Keratinocyte (primary cell): ENCODE measurements at regions not wholly inside any gene's neighbourhood (a gene's known extent, or its start where the extent isn't known, plus 50 kb on each side); places are given as distances from the start of the nearest gene placed in this dataset.

Experiments
- DNase-seq: peaks from one replicate; pipeline ENCODE4 v3.0.0-alpha.2; 2011; ENCODE audit warnings: low read depth, missing footprints, low spot score
- FAIRE-seq: peaks from 2 replicates; lab custom pipeline; 2011; peaks lifted over from hg19 to GRCh38; lab: Jason Lieb, UNC
- H2AFZ ChIP-seq: 2 replicates; pipeline ENCODE4 v1.6.0; 2012; ENCODE audit warnings: low read length, control low read depth, inconsistent platforms; ENCODE audit not compliant: control insufficient read depth
- H3K27ac ChIP-seq: 2 replicates; pipeline ENCODE4 v1.5.1; 2011; ENCODE audit warnings: low read length; ENCODE audit not compliant: control insufficient read depth, insufficient read depth
- H3K27me3 ChIP-seq: 3 replicates; pipeline ENCODE4 v1.6.0; 2011; ENCODE audit warnings: low read length; ENCODE audit not compliant: control insufficient read depth, insufficient read depth; ENCODE audit errors: extremely low read depth
- H3K36me3 ChIP-seq, 2 experiments: 2 replicates in 1 of 2; 3 replicates in 1 of 2; pipeline ENCODE4 v1.5.1; 2011; ENCODE audit warnings: low read length in 2 of 2, mild to moderate bottlenecking in 1 of 2; ENCODE audit not compliant: control insufficient read depth in 2 of 2, insufficient read depth in 2 of 2; ENCODE audit errors: extremely low read depth in 1 of 2
- H3K4me1 ChIP-seq: 3 replicates; pipeline ENCODE4 v1.5.1; 2011; ENCODE audit warnings: low read length; ENCODE audit not compliant: control insufficient read depth, insufficient read depth; ENCODE audit errors: extremely low read depth
- H3K4me2 ChIP-seq: 3 replicates; pipeline ENCODE4 v1.6.0; 2011; ENCODE audit warnings: low read depth, low read length; ENCODE audit not compliant: control insufficient read depth, insufficient read depth; ENCODE audit errors: extremely low read depth
- H3K4me3 ChIP-seq, 3 experiments: fragments of 200-600 bp in 1 of 3; sonication (generic) in 1 of 3; 2 replicates in 2 of 3; 3 replicates in 1 of 3; pipeline ENCODE4 v1.5.1; 2011 to 2016; ENCODE audit warnings: low read length in 3 of 3, mild to moderate bottlenecking in 3 of 3, control low read depth in 2 of 3, inconsistent platforms in 1 of 3, low read depth in 1 of 3, mixed read lengths in 1 of 3, mixed run types in 1 of 3, moderate library complexity in 1 of 3; ENCODE audit not compliant: control insufficient read depth in 2 of 3, insufficient read depth in 2 of 3; ENCODE audit errors: extremely low read depth in 1 of 3
- H3K79me2 ChIP-seq: 2 replicates; pipeline ENCODE4 v1.6.0; 2012; ENCODE audit warnings: low read length; ENCODE audit not compliant: control insufficient read depth, insufficient read depth
- H3K9ac ChIP-seq: 3 replicates; pipeline ENCODE4 v1.6.0; 2011; ENCODE audit warnings: low read length; ENCODE audit not compliant: control insufficient read depth, insufficient read depth; ENCODE audit errors: extremely low read depth
- H3K9me1 ChIP-seq: 3 replicates; pipeline ENCODE4 v1.6.0; 2011; ENCODE audit warnings: low read length; ENCODE audit not compliant: control insufficient read depth, insufficient read depth; ENCODE audit errors: extremely low read depth
- H3K9me3 ChIP-seq: 2 replicates; pipeline ENCODE4 v1.5.1; 2012; ENCODE audit warnings: low read depth, low read length; ENCODE audit not compliant: control insufficient read depth
- H4K20me1 ChIP-seq: 3 replicates; pipeline ENCODE4 v1.6.0; 2011; ENCODE audit warnings: low read length; ENCODE audit not compliant: control insufficient read depth, insufficient read depth; ENCODE audit errors: extremely low read depth
- CTCF ChIP-seq, 3 experiments: IDR thresholded peaks in 1 of 3; conservative IDR thresholded peaks in 1 of 3; optimal IDR thresholded peaks in 1 of 3; 2 replicates in 2 of 3; 3 replicates in 1 of 3; pipeline versions ENCODE3 to v1.5.1; 2011; ENCODE audit warnings: low read length in 3 of 3, mild to moderate bottlenecking in 3 of 3, moderate library complexity in 2 of 3, control low read depth in 1 of 3, inconsistent platforms in 1 of 3; ENCODE audit not compliant: insufficient read depth in 2 of 3; ENCODE audit errors: extremely low read depth in 1 of 3
- EZH2 ChIP-seq: IDR thresholded peaks from one replicate; pipeline ENCODE4 v1.6.1; 2012; ENCODE audit warnings: inconsistent platforms, mild to moderate bottlenecking, low read length, moderate library complexity
- dilution Hi-C: fragments of 300-500 bp; cut with MboI; formaldehyde crosslinking; loops from one replicate; pipeline ENCODE4 v1.7.0; 2020; ENCODE audit warnings: low sequenced_read_pairs; ENCODE audit not compliant: extremely low pct_ligation_motif_present

GRCh38 chr10:113381981-113382509 is 170.8 kb upstream of the HABP2 start:
- no peak overlapping the region for H3K4me2 ChIP-seq
- H3K36me3 ChIP-seq = no peaks in the 10 kb centered on the region
- H3K27me3 ChIP-seq = no peaks in the 10 kb centered on the region
- no peaks in the 10 kb centered on the region for H4K20me1 ChIP-seq
- H3K9ac ChIP-seq = no peak overlapping the region
- no peaks in the 10 kb centered on the region for H3K9me3 ChIP-seq
- no peak overlapping the region for H2AFZ ChIP-seq
- dilution Hi-C loops = no loop called here
- H3K27ac ChIP-seq = no peak overlapping the region
- DNase-seq (no peak), FAIRE-seq (no peak)
- H3K79me2 ChIP-seq = no peaks in the 10 kb centered on the region
- H3K9me1 ChIP-seq = no peaks in the 10 kb centered on the region
- H3K4me3 ChIP-seq = no peak overlapping the region
- TF ChIP-seq EZH2 = no peak
- TF ChIP-seq CTCF (optimal IDR thresholded peaks at IDR 0.05 in 1 of 3, IDR thresholded peaks at IDR 0.05 in 1 of 3, conservative IDR thresholded peaks at IDR 0.05 in 1 of 3; ENCODE audit: extremely low read depth in 1 of 3, insufficient read depth in 2 of 3, low read length in 3 of 3) = no peak
- H3K4me1 ChIP-seq = no peaks in the 10 kb centered on the region

GRCh38 chr10:113382691-113383090 is 170.2 kb upstream of the HABP2 start:
- no peaks in the 10 kb centered on the region for H3K9me1 ChIP-seq
- no peaks in the 10 kb centered on the region for H3K79me2 ChIP-seq
- no peak overlapping the region for H2AFZ ChIP-seq
- no peak overlapping the region for H3K4me3 ChIP-seq
- H3K9me3 ChIP-seq = no peaks in the 10 kb centered on the region
- no peak overlapping the region for H3K27ac ChIP-seq
- TF ChIP-seq EZH2 = no peak
- no peak for TF ChIP-seq CTCF (optimal IDR thresholded peaks at IDR 0.05 in 1 of 3, IDR thresholded peaks at IDR 0.05 in 1 of 3, conservative IDR thresholded peaks at IDR 0.05 in 1 of 3; ENCODE audit: extremely low read depth in 1 of 3, insufficient read depth in 2 of 3, low read length in 3 of 3)
- no peaks in the 10 kb centered on the region for H4K20me1 ChIP-seq
- dilution Hi-C loops = no loop called here
- H3K9ac ChIP-seq = no peak overlapping the region
- H3K4me2 ChIP-seq = no peak overlapping the region
- H3K27me3 ChIP-seq = no peaks in the 10 kb centered on the region
- no peaks in the 10 kb centered on the region for H3K36me3 ChIP-seq
- FAIRE-seq = no peak
- DNase-seq = no peak
- H3K4me1 ChIP-seq = no peaks in the 10 kb centered on the region
